K562 (cell line): ENCODE measurements at regions not wholly inside any gene's neighbourhood (a gene's known extent, or its start where the extent isn't known, plus 50 kb on each side); places are given as distances from the start of the nearest gene placed in this dataset.

ENCODE experiments used
- ATAC-seq: fragments of 200-7000 bp; cut with Tn5 transposase; 3 replicates; pipeline ENCODE4 v1.9.1; 2020; ENCODE audit warnings: moderate library complexity
- BruUV-seq: library from RNA; stranded (reverse); fragments of 400-500 nt; replicated peaks from 2 replicates; lab custom pipeline; 2021; lab: Mats Ljungman, UMichigan
- CTCF ChIA-PET: fragments of 300-600 bp; formaldehyde crosslinking; extraction: SDS; loops from one replicate; lab custom pipeline; 2021; ENCODE audit warnings: low intra/inter-chr PET ratio; lab: Yijun Ruan, JAX
- POLR2A ChIA-PET: fragments of 300-600, 350-650 bp; sonication (Branson Sonifier 250); formaldehyde crosslinking; extraction: SDS; loops from one replicate; lab custom pipeline; 2021; ENCODE audit warnings: antibody characterized with exemption, inconsistent platforms; lab: Yijun Ruan, JAX
- DNase-seq, 4 experiments: peaks; one replicate each; pipeline versions ENCODE4 v3.0.0 to v3.0.0-alpha.2; 2011 to 2018; ENCODE audit warnings: low spot score in 3 of 4, mixed read lengths in 3 of 4; ENCODE audit errors: extremely low read depth in 1 of 4
- FAIRE-seq: peaks from 2 replicates; lab custom pipeline; 2011; peaks lifted over from hg19 to GRCh38; lab: Jason Lieb, UNC
- H2AFZ ChIP-seq: 2 replicates; pipeline ENCODE4 v1.6.0; 2011; ENCODE audit warnings: low read depth, low read length, control low read depth, inconsistent platforms
- H3K27ac ChIP-seq: fragments of 200-600 bp; 3 replicates; pipeline ENCODE4 v1.8.0; 2011; ENCODE audit warnings: low read depth, mild to moderate bottlenecking, control low read depth, inconsistent platforms, low read length, moderate library complexity, mixed read lengths; ENCODE audit errors: extremely low read depth
- H3K27me3 ChIP-seq, 2 experiments: fragments of 300-600 bp in 1 of 2; 2 replicates in 1 of 2; 3 replicates in 1 of 2; pipeline versions ENCODE4 v1.6.0 to v1.8.0; 2011; ENCODE audit warnings: inconsistent platforms in 2 of 2, low read length in 2 of 2, mild to moderate bottlenecking in 1 of 2, mixed read lengths in 1 of 2, moderate library complexity in 1 of 2; ENCODE audit not compliant: control insufficient read depth in 2 of 2, insufficient read depth in 2 of 2
- H3K36me3 ChIP-seq: fragments of 300-600 bp; 3 replicates; pipeline ENCODE4 v1.8.0; 2011; ENCODE audit warnings: mild to moderate bottlenecking, low read length, inconsistent platforms; ENCODE audit not compliant: control insufficient read depth, insufficient read depth
- H3K4me1 ChIP-seq, 2 experiments: fragments of 200-600 bp in 1 of 2; replicated peaks in 1 of 2; 2 replicates in 1 of 2; 3 replicates in 1 of 2; pipeline versions ENCODE4 v1.5.1 to v1.8.0; 2011; ENCODE audit warnings: inconsistent platforms in 2 of 2, low read length in 2 of 2, mild to moderate bottlenecking in 1 of 2, mixed read lengths in 1 of 2, moderate library complexity in 1 of 2; ENCODE audit not compliant: control insufficient read depth in 2 of 2, insufficient read depth in 2 of 2
- H3K4me2 ChIP-seq: 2 replicates; pipeline ENCODE4 v1.6.1; 2011; ENCODE audit warnings: low read length, control low read depth, inconsistent platforms, mixed read lengths; ENCODE audit not compliant: insufficient read depth
- H3K4me3 ChIP-seq: fragments of 200-600 bp; sonication (generic), shearing (Covaris generic); 2 replicates; pipeline ENCODE4 v1.5.1; 2016; ENCODE audit warnings: control low read depth, inconsistent platforms
- H3K79me2 ChIP-seq: fragments of 200-600 bp; 3 replicates; pipeline ENCODE4 v1.8.0; 2011; ENCODE audit warnings: low read length, inconsistent platforms; ENCODE audit not compliant: control insufficient read depth, insufficient read depth
- H3K9ac ChIP-seq, 2 experiments: 2 replicates each; pipeline versions ENCODE4 v1.6.0 to v1.6.1; 2011; ENCODE audit warnings: low read depth in 2 of 2, low read length in 2 of 2, control low read depth in 1 of 2, inconsistent platforms in 1 of 2, mild to moderate bottlenecking in 1 of 2, mixed read lengths in 1 of 2; ENCODE audit not compliant: insufficient read depth in 1 of 2
- H3K9me1 ChIP-seq: one replicate; pipeline ENCODE4 v1.6.0; 2011; ENCODE audit warnings: inconsistent platforms, mild to moderate bottlenecking, low read length, moderate library complexity; ENCODE audit not compliant: control insufficient read depth, insufficient read depth
- H3K9me3 ChIP-seq: replicated peaks from 2 replicates; pipeline ENCODE4 v1.5.1; 2011; ENCODE audit warnings: low read depth, low read length, inconsistent platforms; ENCODE audit not compliant: control insufficient read depth, insufficient read depth
- H4K20me1 ChIP-seq: replicated peaks from 2 replicates; pipeline ENCODE4 v1.6.1; 2011; ENCODE audit warnings: low read length, inconsistent platforms, mixed read lengths; ENCODE audit not compliant: control insufficient read depth, insufficient read depth
- DPF2 ChIP-seq: fragments of 450-650 bp; IDR thresholded peaks from 2 replicates; pipeline ENCODE4 v1.6.1; 2016
- ETV1 ChIP-seq: fragments of 450-650 bp; conservative IDR thresholded peaks from 2 replicates; pipeline ENCODE4 v1.6.1; 2016; ENCODE audit warnings: missing genetic modification characterization, control low read depth, low read depth, missing compliant biosample characterization
- GABPA ChIP-seq: fragments of 200-800 bp; sonication (Bioruptor generic); conservative IDR thresholded peaks from 2 replicates; pipeline ENCODE4 v1.6.1; 2016; ENCODE audit warnings: low read depth, missing genetic modification characterization, missing compliant biosample characterization
- GTF2A2 ChIP-seq: IDR thresholded peaks from 2 replicates; pipeline ENCODE4 v1.6.1; 2016; ENCODE audit warnings: mild to moderate bottlenecking, missing genetic modification characterization, missing compliant biosample characterization
- MAFK ChIP-seq: IDR thresholded peaks from 2 replicates; pipeline ENCODE4 v1.6.1; 2011; ENCODE audit warnings: low read length, improper control_type of control experiment
- RB1 ChIP-seq: fragments of 450-650 bp; IDR thresholded peaks from 2 replicates; pipeline ENCODE4 v1.6.1; 2017; ENCODE audit warnings: low read depth, mild to moderate bottlenecking
- SNIP1 ChIP-seq: fragments of 450-650 bp; IDR thresholded peaks from 2 replicates; pipeline ENCODE4 v1.7.1; 2017; ENCODE audit warnings: low read depth, mild to moderate bottlenecking
- THRAP3 ChIP-seq: fragments of 450-650 bp; IDR thresholded peaks from 2 replicates; pipeline ENCODE4 v1.6.1; 2016; ENCODE audit warnings: mild to moderate bottlenecking, inconsistent platforms, borderline replicate concordance
- ZFP36 ChIP-seq: fragments of 150-350 bp; IDR thresholded peaks from 2 replicates; pipeline ENCODE4 v1.6.1; 2018; ENCODE audit warnings: low read length, low read depth; ENCODE audit not compliant: partially characterized antibody
- ZNF436 ChIP-seq: fragments of 250-450, 450-650 bp; sonication (Bioruptor Pico); formaldehyde crosslinking; IDR thresholded peaks from 2 replicates; pipeline ENCODE4 v1.7.0; 2020; ENCODE audit warnings: mild to moderate bottlenecking
- ZNF551 ChIP-seq: fragments of 250-450 bp; sonication (Bioruptor Pico); IDR thresholded peaks from 2 replicates; pipeline ENCODE4 v1.5.0; 2021; ENCODE audit warnings: mild to moderate bottlenecking, moderate library complexity
- ZNF584 ChIP-seq: fragments of 200-800 bp; sonication (Bioruptor generic); IDR thresholded peaks from 2 replicates; pipeline ENCODE4 v1.6.1; 2016; ENCODE audit warnings: low read depth, mild to moderate bottlenecking, missing genetic modification characterization, missing compliant biosample characterization
- WGBS: fragments of 100-300 bp; shearing (Covaris generic); methylation state at CpG from one replicate; pipeline ENCODE4 v1.1.6; 2016; ENCODE audit warnings: low coverage, mixed read lengths; ENCODE audit not compliant: insufficient coverage; ENCODE audit errors: missing lambda C conversion rate; 5-methylcytosine and 5-hydroxymethylcytosine counted together
- in situ Hi-C: fragments of 300-500 bp; cut with MboI; formaldehyde crosslinking; loops from 4 replicates; pipeline ENCODE4 v1.15.0; 2018; ENCODE audit warnings: inconsistent platforms, mixed read lengths
- intact Hi-C: fragments of 100-400 bp; cut with micrococcal nuclease; formaldehyde crosslinking; loops from 2 replicates; pipeline ENCODE4 v1.14.2; 2022
- TF ChIP-seq, protein P1 (sequence below): fragments of 250-450 bp; sonication (Bioruptor Pico); IDR thresholded peaks from 2 replicates; pipeline ENCODE4 v1.5.0; 2021
- TF ChIP-seq, protein P2 (sequence below): fragments of 250-450 bp; sonication (Bioruptor Pico); IDR thresholded peaks from 2 replicates; pipeline ENCODE4 v1.5.0; 2021

DNA sequence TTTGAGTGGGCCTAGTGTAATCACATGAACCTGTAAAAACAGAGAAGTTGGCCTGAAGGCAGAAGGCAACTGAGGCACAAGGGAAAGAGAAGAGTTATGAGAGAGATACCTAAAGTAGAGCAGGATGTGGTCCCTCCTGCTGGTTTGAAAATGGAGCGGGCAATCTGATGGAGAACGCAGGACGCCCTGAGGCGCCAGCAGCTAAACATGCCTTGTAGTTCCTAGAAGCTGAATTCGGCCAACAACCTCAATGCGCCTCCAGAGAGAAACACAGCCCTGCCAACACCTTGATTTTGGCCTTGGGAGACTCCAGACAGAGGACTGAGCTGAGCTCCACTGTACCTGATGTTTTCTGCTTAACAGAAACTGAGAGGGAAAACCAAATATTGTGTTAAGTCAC lies 469.9 kb downstream of the SOCS6 start:
- intact Hi-C loops, result no loop called here
- H3K79me2 ChIP-seq, result no peaks in the 10 kb centered on the region
- no peak overlapping the region for H3K4me2 ChIP-seq
- H3K36me3 ChIP-seq, result no peaks in the 10 kb centered on the region
- no peaks in the 10 kb centered on the region for H4K20me1 ChIP-seq
- H2AFZ ChIP-seq, result no peak overlapping the region
- ChIA-PET CTCF (no interaction called here), POLR2A (no interaction called here)
- in situ Hi-C loops, result no loop called here
- 0% methylated on average over 6 of the region's 6 CpGs for WGBS
- no TSS peak for BruUV-seq
- ATAC-seq (no peak), DNase-seq (no peak), FAIRE-seq (no peak)
- no peak overlapping the region for H3K4me3 ChIP-seq
- no peak overlapping the region for H3K27ac ChIP-seq
- no peaks in the 10 kb centered on the region for H3K9me1 ChIP-seq
- H3K9ac ChIP-seq, result no peak overlapping the region
- no peaks in the 10 kb centered on the region for H3K4me1 ChIP-seq
- no peaks in the 10 kb centered on the region for H3K9me3 ChIP-seq
- no peaks in the 10 kb centered on the region for H3K27me3 ChIP-seq
- TF ChIP-seq DPF2 (no peak), RB1 (no peak), ZFP36 (no peak), GABPA (tag) (no peak), ETV1 (tag) (no peak), ZNF551 (no peak), ZNF584 (CRISPR knock-in tag) (no peak), SNIP1 (no peak), THRAP3 (no peak), GTF2A2 (no peak), MAFK (no peak), ZNF436 (CRISPR knock-in tag) (no peak)
- TF ChIP-seq, protein P1, sequence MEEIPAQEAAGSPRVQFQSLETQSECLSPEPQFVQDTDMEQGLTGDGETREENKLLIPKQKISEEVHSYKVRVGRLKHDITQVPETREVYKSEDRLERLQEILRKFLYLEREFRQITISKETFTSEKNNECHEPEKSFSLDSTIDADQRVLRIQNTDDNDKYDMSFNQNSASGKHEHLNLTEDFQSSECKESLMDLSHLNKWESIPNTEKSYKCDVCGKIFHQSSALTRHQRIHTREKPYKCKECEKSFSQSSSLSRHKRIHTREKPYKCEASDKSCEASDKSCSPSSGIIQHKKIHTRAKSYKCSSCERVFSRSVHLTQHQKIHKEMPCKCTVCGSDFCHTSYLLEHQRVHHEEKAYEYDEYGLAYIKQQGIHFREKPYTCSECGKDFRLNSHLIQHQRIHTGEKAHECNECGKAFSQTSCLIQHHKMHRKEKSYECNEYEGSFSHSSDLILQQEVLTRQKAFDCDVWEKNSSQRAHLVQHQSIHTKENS (CRISPR knock-in tag), result no peak
- TF ChIP-seq, protein P2, sequence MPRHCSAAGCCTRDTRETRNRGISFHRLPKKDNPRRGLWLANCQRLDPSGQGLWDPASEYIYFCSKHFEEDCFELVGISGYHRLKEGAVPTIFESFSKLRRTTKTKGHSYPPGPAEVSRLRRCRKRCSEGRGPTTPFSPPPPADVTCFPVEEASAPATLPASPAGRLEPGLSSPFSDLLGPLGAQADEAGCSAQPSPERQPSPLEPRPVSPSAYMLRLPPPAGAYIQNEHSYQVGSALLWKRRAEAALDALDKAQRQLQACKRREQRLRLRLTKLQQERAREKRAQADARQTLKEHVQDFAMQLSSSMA, result no peak
- TF ChIP-seq, all 486 proteins: peak for 0
